HCT116 (cell line): ENCODE measurements at regions not wholly inside any gene's neighbourhood (a gene's known extent, or its start where the extent isn't known, plus 50 kb on each side); places are given as distances from the start of the nearest gene placed in this dataset.

Experiments used
- ATAC-seq: fragments of 200-7000 bp; cut with Tn5 transposase; 2 replicates; pipeline ENCODE4 v1.9.1; 2020; ENCODE audit warnings: mild to moderate bottlenecking, moderate library complexity
- BruUV-seq: library from RNA; stranded (reverse); fragments of 400-500 nt; replicated peaks from 2 replicates; lab custom pipeline; 2021; lab: Mats Ljungman, UMichigan
- CTCF ChIA-PET: fragments of 300-600 bp; sonication (Branson Sonifier 250); formaldehyde crosslinking; loops from one replicate; lab custom pipeline; 2021; ENCODE audit warnings: antibody characterized with exemption; lab: Charles Lee
- POLR2A ChIA-PET: fragments of 300-600, 350-600 bp; sonication (Branson Sonifier 250); formaldehyde crosslinking; loops from one replicate; lab custom pipeline; 2021; ENCODE audit warnings: antibody characterized with exemption; lab: Charles Lee
- RAD21 ChIA-PET, 2 experiments: fragments of 300-600 bp; sonication (Branson Sonifier 250); formaldehyde crosslinking; loops; one replicate each; lab custom pipeline; 2023; ENCODE audit warnings: low total read pairs in 2 of 2; ENCODE audit not compliant: uncharacterized antibody in 2 of 2, unreplicated experiment in 2 of 2, low non-redundant PET in 1 of 2; lab: Charles Lee
- DNase-seq: peaks from one replicate; pipeline ENCODE4 v3.0.0-alpha.2; 2010; ENCODE audit warnings: low read depth, low spot score
- H2AFZ ChIP-seq: fragments of 200-600 bp; shearing (Covaris generic), sonication (generic); 2 replicates; pipeline ENCODE4 v1.6.1; 2017; ENCODE audit warnings: low read depth, mixed run types, mixed read lengths, antibody characterized with exemption, low read length; ENCODE audit not compliant: poor library complexity, severe bottlenecking
- H3K27ac ChIP-seq: 2 replicates; pipeline ENCODE4 v1.5.1; 2012; ENCODE audit warnings: low read depth, low read length
- H3K27me3 ChIP-seq: fragments of 200-600 bp; sonication (generic); 2 replicates; pipeline ENCODE4 v1.6.1; 2016; ENCODE audit warnings: mixed run types, low read length, mixed read lengths; ENCODE audit not compliant: insufficient read depth
- H3K36me3 ChIP-seq, 2 experiments: fragments of 200-500 bp in 1 of 2; fragments of 200-600 bp in 1 of 2; sonication (Bioruptor generic) in 1 of 2; sonication (generic) in 1 of 2; 2 replicates each; pipeline versions ENCODE4 v1.5.1 to v1.6.1; 2014 to 2016; ENCODE audit warnings: low read length in 2 of 2, inconsistent platforms in 1 of 2, mixed read lengths in 1 of 2, mixed run types in 1 of 2; ENCODE audit not compliant: insufficient read depth in 2 of 2, control insufficient read depth in 1 of 2
- H3K4me1 ChIP-seq, 2 experiments: fragments of 200-600 bp in 1 of 2; sonication (generic) in 1 of 2; 2 replicates each; pipeline versions ENCODE4 v1.5.1 to v1.6.1; 2012 to 2017; ENCODE audit warnings: low read length in 2 of 2, inconsistent platforms in 1 of 2, mild to moderate bottlenecking in 1 of 2, mixed read lengths in 1 of 2, mixed run types in 1 of 2, moderate library complexity in 1 of 2; ENCODE audit not compliant: insufficient read depth in 2 of 2, control insufficient read depth in 1 of 2
- H3K4me2 ChIP-seq: fragments of 200-600 bp; sonication (generic); 2 replicates; pipeline ENCODE4 v1.6.1; 2017; ENCODE audit warnings: mixed run types, low read length, mixed read lengths
- H3K4me3 ChIP-seq, 2 experiments: fragments of 200-600 bp in 1 of 2; sonication (generic) in 1 of 2; replicated peaks in 1 of 2; 2 replicates each; pipeline ENCODE4 v1.5.1; 2011 to 2016; ENCODE audit warnings: low read length in 2 of 2, control low read depth in 1 of 2, low read depth in 1 of 2, mild to moderate bottlenecking in 1 of 2, mixed read lengths in 1 of 2, mixed run types in 1 of 2
- H3K79me2 ChIP-seq: fragments of 200-600 bp; sonication (generic); 2 replicates; pipeline ENCODE4 v1.6.1; 2017; ENCODE audit warnings: mild to moderate bottlenecking, mixed run types, low read length, moderate library complexity, mixed read lengths; ENCODE audit not compliant: insufficient read depth
- H3K9ac ChIP-seq: fragments of 200-600 bp; sonication (generic); 2 replicates; pipeline ENCODE4 v1.6.1; 2016; ENCODE audit warnings: low read length, mixed read lengths
- H3K9me2 ChIP-seq: fragments of 200-600 bp; sonication (generic), shearing (Covaris generic); 2 replicates; pipeline ENCODE4 v1.6.1; 2017; ENCODE audit warnings: mixed run types, mild to moderate bottlenecking, moderate library complexity; ENCODE audit not compliant: insufficient read depth
- H3K9me3 ChIP-seq, 2 experiments: fragments of 200-500 bp in 1 of 2; fragments of 200-600 bp in 1 of 2; sonication (Bioruptor generic) in 1 of 2; sonication (generic) in 1 of 2; 2 replicates each; pipeline ENCODE4 v1.6.1; 2014 to 2017; ENCODE audit warnings: low read length in 2 of 2, mixed read lengths in 2 of 2, inconsistent platforms in 1 of 2, low read depth in 1 of 2, mild to moderate bottlenecking in 1 of 2, mixed run types in 1 of 2, moderate library complexity in 1 of 2; ENCODE audit not compliant: control insufficient read depth in 1 of 2, insufficient read depth in 1 of 2
- H4K20me1 ChIP-seq: fragments of 200-600 bp; sonication (generic), shearing (Covaris generic); 2 replicates; pipeline ENCODE4 v1.6.1; 2017; ENCODE audit warnings: mixed run types, mild to moderate bottlenecking, moderate library complexity; ENCODE audit not compliant: insufficient read depth
- CBX3 ChIP-seq: IDR thresholded peaks from 2 replicates; pipeline ENCODE4 v1.6.1; 2012; ENCODE audit warnings: low read depth
- CEBPB ChIP-seq: IDR thresholded peaks from 2 replicates; pipeline ENCODE4 v1.6.1; 2012; ENCODE audit warnings: low read depth
- CTCF ChIP-seq, 3 experiments: fragments of 200-600 bp in 1 of 3; sonication (generic) in 1 of 3; IDR thresholded peaks in 2 of 3; conservative IDR thresholded peaks in 1 of 3; 2 replicates each; pipeline ENCODE4 v1.5.1; 2012 to 2017; ENCODE audit warnings: low read depth in 2 of 3, low read length in 2 of 3, antibody characterized with exemption in 1 of 3, borderline replicate concordance in 1 of 3, control low read depth in 1 of 3, mild to moderate bottlenecking in 1 of 3, mixed read lengths in 1 of 3, mixed run types in 1 of 3, moderate library complexity in 1 of 3; ENCODE audit not compliant: insufficient read depth in 1 of 3
- ELF1 ChIP-seq: IDR thresholded peaks from 2 replicates; pipeline ENCODE4 v1.6.1; 2012; ENCODE audit warnings: low read depth, borderline replicate concordance
- EZH2 ChIP-seq: fragments of 200-600 bp; sonication (generic); IDR thresholded peaks from 2 replicates; pipeline ENCODE4 v1.6.1; 2017; ENCODE audit warnings: antibody characterized with exemption, mixed run types
- FOSL1 ChIP-seq: IDR thresholded peaks from 2 replicates; pipeline ENCODE4 v1.6.1; 2012; ENCODE audit warnings: low read depth
- TCF7L2 ChIP-seq: IDR thresholded peaks from 2 replicates; pipeline ENCODE4 v1.7.0; 2011; ENCODE audit warnings: borderline replicate concordance, inconsistent platforms; ENCODE audit not compliant: insufficient read depth, insufficient read length; ENCODE audit errors: extremely low read depth
- YY1 ChIP-seq: IDR thresholded peaks from 2 replicates; pipeline ENCODE4 v1.6.1; 2011; ENCODE audit warnings: low read length, low read depth, moderate library complexity, mild to moderate bottlenecking; ENCODE audit not compliant: insufficient replicate concordance; ENCODE audit errors: extremely low read depth
- ZFX ChIP-seq: fragments of 450-650 bp; IDR thresholded peaks from 2 replicates; pipeline ENCODE4 v1.6.1; 2017
- ZNF274 ChIP-seq: fragments of 200-500 bp; sonication (Bioruptor generic); IDR thresholded peaks from 2 replicates; pipeline ENCODE4 v1.6.1; 2014; ENCODE audit warnings: mild to moderate bottlenecking, low read depth, low read length, inconsistent platforms
- intact Hi-C: fragments of 100-400 bp; cut with micrococcal nuclease; formaldehyde crosslinking; loops from 2 replicates; pipeline ENCODE4 v1.10.0; 2022
- TF ChIP-seq, protein P1 (sequence below): IDR thresholded peaks from 2 replicates; pipeline ENCODE4 v1.6.1; 2012
- TF ChIP-seq, protein P2 (sequence below): IDR thresholded peaks from 2 replicates; pipeline ENCODE4 v1.6.1; 2011; ENCODE audit warnings: mild to moderate bottlenecking, low read length, moderate library complexity; ENCODE audit not compliant: insufficient replicate concordance; ENCODE audit errors: extremely low read depth

DNA sequence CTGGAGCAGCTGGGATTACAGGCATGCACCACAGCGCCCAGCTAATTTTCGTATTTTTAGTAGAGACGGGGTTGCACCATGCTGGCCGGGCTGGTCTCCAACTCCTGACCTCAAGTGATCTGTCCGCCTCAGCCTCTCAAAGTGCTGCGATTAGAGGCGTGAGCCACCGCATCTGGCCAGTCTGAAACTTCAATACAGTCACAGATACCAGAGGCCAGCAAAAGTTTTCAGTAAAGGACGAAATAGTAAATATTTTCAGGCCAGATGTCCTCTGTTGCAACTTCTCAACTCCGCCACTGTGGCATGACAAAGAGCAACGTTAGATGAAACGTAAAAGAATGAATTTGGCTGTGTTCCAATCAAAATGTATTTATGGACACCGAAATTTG is 403.6 kb downstream of the MN1 start:
- no peak overlapping the region for H3K27ac ChIP-seq
- no peaks in the 10 kb centered on the region for H3K4me1 ChIP-seq
- H3K36me3 ChIP-seq = no peaks in the 10 kb centered on the region
- H3K9me3 ChIP-seq = no peaks in the 10 kb centered on the region
- no peak overlapping the region for H3K4me3 ChIP-seq
- H3K79me2 ChIP-seq = no peaks in the 10 kb centered on the region
- ChIA-PET CTCF (no interaction called here), POLR2A (no interaction called here), RAD21 (no interaction called here)
- H2AFZ ChIP-seq = no peak overlapping the region
- no peak overlapping the region for H3K9ac ChIP-seq
- H3K4me2 ChIP-seq = no peak overlapping the region
- H4K20me1 ChIP-seq = no peaks in the 10 kb centered on the region
- BruUV-seq = no TSS peak
- no peak for DNase-seq
- intact Hi-C loops = no loop called here
- peaks cover 31% of the 10 kb centered on the region for H3K27me3 ChIP-seq
- TF ChIP-seq CEBPB (no peak), CTCF (IDR thresholded peaks at IDR 0.05 in 2 of 3, conservative IDR thresholded peaks at IDR 0.05 in 1 of 3; ENCODE audit: borderline replicate concordance in 1 of 3, insufficient read depth in 1 of 3, low read depth in 2 of 3, low read length in 2 of 3) (no peak), EZH2 (no peak), CBX3 (no peak), FOSL1 (no peak), YY1 (no peak), ZNF274 (no peak), ELF1 (no peak), ZFX (no peak), TCF7L2 (no peak)
- TF ChIP-seq, protein P1, sequence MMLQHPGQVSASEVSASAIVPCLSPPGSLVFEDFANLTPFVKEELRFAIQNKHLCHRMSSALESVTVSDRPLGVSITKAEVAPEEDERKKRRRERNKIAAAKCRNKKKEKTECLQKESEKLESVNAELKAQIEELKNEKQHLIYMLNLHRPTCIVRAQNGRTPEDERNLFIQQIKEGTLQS = no peak
- TF ChIP-seq, protein P2, sequence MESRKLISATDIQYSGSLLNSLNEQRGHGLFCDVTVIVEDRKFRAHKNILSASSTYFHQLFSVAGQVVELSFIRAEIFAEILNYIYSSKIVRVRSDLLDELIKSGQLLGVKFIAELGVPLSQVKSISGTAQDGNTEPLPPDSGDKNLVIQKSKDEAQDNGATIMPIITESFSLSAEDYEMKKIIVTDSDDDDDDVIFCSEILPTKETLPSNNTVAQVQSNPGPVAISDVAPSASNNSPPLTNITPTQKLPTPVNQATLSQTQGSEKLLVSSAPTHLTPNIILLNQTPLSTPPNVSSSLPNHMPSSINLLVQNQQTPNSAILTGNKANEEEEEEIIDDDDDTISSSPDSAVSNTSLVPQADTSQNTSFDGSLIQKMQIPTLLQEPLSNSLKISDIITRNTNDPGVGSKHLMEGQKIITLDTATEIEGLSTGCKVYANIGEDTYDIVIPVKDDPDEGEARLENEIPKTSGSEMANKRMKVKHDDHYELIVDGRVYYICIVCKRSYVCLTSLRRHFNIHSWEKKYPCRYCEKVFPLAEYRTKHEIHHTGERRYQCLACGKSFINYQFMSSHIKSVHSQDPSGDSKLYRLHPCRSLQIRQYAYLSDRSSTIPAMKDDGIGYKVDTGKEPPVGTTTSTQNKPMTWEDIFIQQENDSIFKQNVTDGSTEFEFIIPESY = no peak
- H3K9me2 ChIP-seq = no peaks in the 10 kb centered on the region
- ATAC-seq = no peak
